GM19035 (cell line): ENCODE measurements at regions not wholly inside any gene's neighbourhood (a gene's known extent, or its start where the extent isn't known, plus 50 kb on each side); places are given as distances from the start of the nearest gene placed in this dataset.
A peak's percentile ranks its signal among the peaks of the same experiment; 100 is the strongest.
"Not testable (repeated sequence)": the region's sequence is repeated elsewhere in the genome, so short reads cannot be mapped to it uniquely, and the experiment has no call there.

Source experiments
- ATAC-seq: cut with Tn5 transposase; IDR thresholded peaks from one replicate; pipeline ENCODE4 v1.9.1; 2021; ENCODE audit not compliant: unreplicated experiment

DNA sequence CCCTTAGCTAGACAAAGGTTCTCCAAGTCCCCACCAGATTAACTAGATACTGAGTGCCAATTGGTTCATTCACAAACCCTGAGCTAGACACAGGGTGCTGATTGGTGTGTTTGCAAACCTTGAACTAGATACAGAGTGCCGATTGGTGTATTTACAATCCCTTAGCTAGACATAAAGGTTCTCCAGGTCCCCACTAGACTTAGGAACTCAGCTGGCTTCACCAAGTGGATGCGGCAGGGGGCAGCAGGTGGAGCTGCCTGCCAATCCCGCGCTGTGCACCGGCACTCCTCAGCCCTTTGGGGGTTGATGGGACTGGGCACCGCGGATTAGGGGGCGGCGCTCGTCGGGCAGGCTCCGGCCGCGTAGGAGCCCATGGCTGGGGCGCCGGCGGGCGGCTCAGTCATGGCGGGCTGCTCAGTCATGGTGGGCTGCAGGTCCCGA, 157.6 kb downstream of the KLRB1 start:
- not testable (repeated sequence) for ATAC-seq

GRCh38 chr12:9449657-9450126, 158.0 kb downstream of the KLRB1 start:
- not testable (repeated sequence) for ATAC-seq

DNA sequence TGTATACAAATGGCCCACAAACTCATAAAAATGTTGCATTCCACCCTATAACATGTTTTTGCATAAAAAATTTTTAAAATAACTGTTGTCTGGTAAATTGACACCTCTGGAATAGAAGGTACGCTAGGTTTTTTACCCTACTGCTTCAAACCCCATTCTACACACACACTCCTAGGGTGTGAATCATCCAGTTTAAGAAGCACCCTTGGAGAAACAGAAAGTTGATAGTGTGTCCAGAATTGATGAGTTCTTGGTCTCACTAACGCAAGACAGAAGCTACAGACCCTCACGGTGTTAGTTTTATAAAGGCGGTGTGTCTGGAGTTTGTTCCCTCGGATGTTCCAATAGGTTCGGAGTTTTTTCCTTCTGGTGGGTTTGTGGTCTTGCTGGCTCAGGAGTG, 158.5 kb downstream of the KLRB1 start:
- no peak for ATAC-seq

- ATAC-seq: not testable (repeated sequence)
These were observed 159.1 kb downstream of the KLRB1 start for GRCh38 chr12:9448648-9449047.

- peak; percentile 61 for ATAC-seq
These were observed 159.7 kb downstream of the KLRB1 start for GRCh38 chr12:9447791-9448614.

DNA sequence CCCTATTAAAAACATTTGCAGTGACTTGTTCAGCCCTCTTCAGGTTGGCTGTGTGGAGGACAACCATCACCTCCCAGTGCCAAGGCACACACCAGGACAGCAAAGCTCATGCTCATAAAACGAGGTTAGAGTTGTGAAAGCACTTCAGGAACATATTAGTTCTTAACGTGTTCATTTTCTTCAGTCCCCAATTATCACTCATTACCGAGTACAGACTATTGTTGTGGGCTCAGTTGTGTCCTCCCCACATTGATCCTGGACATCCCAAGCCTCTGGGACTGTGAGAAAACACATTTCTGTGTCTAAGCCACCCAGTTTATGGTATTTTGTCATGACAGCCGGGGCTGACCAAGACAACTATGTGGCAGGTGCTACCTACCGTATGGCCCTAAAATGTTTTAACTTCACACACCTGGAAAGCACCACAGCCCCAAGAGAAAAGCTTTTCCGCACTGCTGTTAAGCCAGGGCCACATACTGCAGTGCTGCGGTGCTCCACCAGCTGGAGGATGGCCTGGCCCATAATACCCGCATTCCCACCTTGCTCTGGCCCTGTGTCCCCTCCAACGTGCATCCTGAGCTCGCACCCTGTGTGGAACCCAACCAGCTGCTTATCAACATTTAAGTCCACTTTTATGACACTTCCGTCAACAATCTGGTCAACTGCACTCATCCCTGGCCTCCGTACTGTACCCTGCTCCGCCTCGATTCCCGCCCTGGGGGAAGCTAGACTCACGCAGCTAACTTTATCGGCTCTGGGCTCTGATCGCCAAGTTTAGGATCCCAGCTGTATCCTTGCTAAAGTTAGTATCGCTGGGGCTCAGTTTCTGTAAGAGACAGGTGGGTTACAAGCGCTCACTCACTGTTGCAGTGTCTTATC, 160.6 kb downstream of the KLRB1 start:
- ATAC-seq: peak; percentile 23

DNA sequence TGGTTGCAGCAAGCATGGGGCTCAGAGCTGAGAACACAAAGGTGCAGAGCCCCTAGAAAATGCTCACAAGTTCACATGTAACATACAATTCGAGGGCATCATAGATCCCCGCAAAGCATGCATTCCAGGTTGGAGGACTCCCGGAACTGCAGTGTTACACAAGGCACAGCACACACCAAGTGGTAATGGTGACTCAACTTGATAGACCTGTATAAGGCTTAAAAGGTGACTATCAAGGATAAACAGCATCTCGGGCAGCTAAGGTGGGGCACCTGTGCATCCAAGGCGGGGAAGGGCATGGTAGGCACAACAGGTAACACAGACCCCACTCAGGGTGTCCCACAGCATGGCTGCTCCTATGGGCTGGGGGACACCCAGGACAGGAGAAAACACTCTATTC, 167.3 kb downstream of the KLRB1 start:
- ATAC-seq: not testable (repeated sequence)

GRCh38 chr12:9435682-9436081, 172.0 kb downstream of the KLRB1 start:
- ATAC-seq: not testable (repeated sequence)

- not testable (repeated sequence) for ATAC-seq
These were observed 177.3 kb downstream of the KLRB1 start for GRCh38 chr12:9430385-9430784.

DNA sequence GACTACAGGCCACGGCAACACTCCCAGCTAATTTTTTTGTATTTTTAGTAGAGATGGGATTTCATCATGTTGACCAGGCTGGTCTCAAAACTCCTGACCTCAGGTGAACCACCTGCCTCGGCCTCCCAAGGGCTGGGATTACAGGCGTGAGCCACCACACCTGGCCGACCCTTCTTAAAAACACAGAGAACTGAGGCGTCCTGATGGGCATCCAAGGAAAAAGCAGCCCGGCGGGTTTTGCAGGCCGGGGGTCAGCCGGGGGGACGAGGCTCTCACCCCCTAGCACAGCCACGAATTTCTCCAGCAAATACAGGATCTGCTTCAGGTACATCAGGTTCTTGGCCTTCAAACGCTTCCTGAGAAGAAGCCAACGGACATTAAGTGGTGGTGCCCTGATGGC, 178.9 kb downstream of the KLRB1 start:
- not testable (repeated sequence) for ATAC-seq

DNA sequence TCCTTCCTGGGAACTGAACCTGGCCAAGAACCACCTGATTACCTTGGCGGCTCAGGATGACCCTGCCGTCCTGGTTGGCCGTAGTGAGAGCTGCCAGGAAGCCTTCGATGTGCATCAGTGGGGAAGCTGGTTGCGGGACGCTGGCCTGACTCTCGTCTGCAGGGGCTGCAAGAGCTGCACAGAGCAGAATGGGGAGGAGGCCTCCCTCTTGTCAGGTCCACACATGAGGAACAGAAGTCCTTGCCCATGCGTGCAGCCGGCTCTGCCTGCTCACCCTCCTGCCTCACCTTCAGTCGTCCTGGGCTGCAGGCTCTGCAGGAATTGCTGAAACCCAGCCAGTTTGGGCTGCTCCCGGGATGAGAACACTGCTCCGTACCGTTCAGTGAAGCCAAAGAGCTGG, 182.3 kb downstream of the KLRB1 start:
- not testable (repeated sequence) for ATAC-seq

GRCh38 chr12:9424175-9424740, 183.5 kb downstream of the KLRB1 start:
- not testable (repeated sequence) for ATAC-seq

- ATAC-seq: peak; percentile 66
These were observed 185.0 kb downstream of the KLRB1 start for GRCh38 chr12:9422689-9423088.

DNA sequence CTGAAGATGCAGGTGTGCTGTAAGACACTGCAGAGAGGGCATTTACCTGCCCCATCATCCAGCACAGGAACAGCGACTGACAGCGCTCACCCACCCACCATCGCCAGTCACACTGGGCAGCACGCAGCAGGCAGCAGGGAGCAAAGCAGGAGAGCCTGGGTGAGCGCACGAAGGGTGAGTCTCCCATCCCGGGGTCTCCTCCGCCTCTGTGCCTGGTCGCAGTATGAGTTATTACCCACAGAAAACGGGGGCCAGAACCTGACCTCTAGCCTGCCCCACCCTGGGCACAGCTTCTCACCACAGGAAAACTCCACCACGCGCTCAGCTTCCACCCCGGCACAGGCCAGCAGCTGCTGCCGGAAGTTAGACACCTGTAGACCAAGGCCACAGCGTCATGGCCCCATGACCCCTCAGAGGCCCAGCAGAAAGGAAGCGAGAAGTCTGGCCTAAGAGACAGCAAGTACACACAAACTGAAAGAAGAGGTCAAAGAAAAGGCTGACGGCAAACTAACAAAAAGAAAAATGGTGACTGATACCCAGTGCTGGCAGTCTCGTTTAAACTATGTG, 186.1 kb downstream of the KLRB1 start:
- not testable (repeated sequence) for ATAC-seq

- not testable (repeated sequence) for ATAC-seq
These were observed 186.7 kb downstream of the KLRB1 start for GRCh38 chr12:9420817-9421519.

DNA sequence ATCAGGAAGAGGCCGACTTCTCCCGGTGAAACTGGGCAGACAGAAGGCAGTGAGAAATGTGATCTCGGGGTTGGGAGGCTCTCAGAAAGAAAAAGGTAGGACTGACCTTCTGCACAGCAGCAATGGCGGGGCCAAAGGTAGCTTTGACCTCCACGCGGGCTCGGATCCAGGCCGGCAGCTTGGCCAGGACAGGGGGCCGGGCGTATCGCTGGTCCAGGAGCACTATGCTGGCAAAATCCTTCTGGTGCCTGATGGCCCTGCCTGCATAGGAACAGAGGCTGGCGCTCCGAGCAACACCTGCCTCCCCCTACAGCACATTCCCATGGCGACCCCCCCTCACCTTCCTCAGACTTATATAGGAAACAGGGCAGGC, 189.1 kb downstream of the KLRB1 start:
- not testable (repeated sequence) for ATAC-seq

DNA sequence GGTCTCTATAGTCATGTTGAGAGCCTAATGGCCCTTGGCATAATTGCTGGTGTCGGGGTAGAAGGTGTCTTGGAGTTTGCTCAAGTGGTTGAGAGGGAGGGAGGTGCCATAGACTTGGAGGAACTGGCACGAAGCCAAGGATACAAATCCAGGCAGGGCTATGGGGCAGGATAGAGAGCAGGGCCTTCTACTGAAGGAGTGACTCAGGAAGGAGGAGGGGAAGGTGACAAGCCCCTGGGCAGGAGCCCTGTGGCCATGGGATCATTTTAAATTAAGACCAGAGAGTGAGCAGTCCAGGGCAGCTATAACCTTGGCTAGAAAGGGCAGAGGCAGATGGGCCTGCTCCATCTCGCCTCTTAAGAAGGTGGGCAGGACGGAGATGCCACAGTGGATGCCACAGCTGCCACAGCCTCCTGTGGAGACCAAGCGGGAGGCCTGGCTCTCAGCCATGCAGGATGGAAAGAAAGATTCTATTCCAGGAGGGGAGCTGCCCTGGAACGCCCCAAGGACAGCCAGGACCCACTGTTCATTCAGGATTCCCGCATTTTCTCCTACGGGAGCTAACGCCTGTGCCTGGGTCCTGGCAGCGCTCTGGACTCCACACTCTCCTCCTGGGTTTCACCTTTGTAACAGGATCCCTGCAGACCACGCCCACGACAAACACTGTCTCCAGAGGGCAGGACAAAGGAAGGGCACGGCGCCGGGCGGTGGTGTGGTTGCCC, 189.6 kb downstream of the KLRB1 start:
- ATAC-seq: not testable (repeated sequence)

DNA sequence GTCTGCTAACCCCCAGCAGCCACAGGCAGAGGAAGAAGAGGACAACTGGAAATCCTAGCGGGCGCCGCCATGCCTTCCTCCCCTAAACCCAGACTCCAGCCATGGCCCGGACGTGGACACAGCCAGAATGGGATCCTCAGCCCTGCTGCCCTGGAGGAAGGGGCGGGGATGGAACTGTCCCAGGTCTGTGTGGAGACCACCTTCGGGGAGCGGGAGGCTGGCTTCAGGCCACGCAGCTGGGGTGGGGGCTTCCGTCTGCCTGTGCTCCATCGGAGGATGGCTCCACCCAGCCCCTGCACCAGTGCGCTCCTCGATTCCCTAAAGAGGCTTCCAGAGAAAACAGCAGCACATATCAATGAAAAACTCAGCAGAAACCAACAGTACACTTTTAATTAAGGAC, 190.4 kb downstream of the KLRB1 start:
- not testable (repeated sequence) for ATAC-seq

DNA sequence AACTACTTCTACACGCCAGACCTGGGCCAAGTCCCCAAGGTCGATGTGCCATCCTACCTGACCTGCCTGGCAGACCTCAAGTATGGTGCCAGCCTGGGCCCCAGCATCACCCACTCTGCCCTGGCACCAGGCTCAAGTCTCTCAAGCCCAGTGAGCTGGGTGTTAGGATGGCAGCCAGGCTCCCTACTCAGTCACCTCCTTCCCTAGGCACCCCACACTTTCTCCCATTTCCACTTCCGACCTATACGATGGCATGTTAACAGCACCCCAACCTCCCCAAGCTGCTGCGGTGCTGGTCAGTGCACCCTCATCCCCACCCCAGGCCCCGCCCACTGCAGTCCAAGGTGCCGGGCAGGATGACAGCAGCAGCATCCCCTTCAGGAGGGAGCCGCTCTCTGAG, 191.4 kb downstream of the KLRB1 start:
- not testable (repeated sequence) for ATAC-seq

- ATAC-seq: not testable (repeated sequence)
These were observed 191.8 kb downstream of the KLRB1 start for GRCh38 chr12:9415898-9416297.
